HG02610 (cell line): ENCODE measurements at regions not wholly inside any gene's neighbourhood (a gene's known extent, or its start where the extent isn't known, plus 50 kb on each side); places are given as distances from the start of the nearest gene placed in this dataset.
"Not testable (repeated sequence)": the region's sequence is repeated elsewhere in the genome, so short reads cannot be mapped to it uniquely, and the experiment has no call there.

Source experiments
- ATAC-seq: cut with Tn5 transposase; IDR thresholded peaks from one replicate; pipeline ENCODE4 v1.9.1; 2021; ENCODE audit warnings: mild to moderate bottlenecking, moderate library complexity; ENCODE audit not compliant: unreplicated experiment

DNA sequence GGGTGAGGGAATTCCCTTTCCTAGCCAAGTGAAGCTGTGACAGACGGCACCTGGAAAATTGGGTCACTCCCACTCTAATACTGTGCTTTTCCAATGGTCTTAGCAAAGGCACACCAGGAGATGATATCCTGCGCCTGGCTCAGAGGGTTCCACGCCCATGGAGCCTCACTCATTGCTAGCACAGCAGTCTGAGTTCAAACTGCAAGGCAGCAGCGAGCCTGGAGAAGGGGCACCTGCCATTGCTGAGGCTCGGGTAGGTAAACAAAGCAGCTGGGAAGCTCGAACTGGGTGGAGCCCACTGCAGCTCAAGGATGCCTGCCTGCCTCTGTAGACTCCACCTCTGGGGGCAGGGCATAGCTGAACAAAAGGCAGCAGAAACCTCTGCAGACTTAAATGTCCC lies 68.9 kb upstream of the LCORL start:
- ATAC-seq: not testable (repeated sequence)

GRCh38 chr4:18082236-18082635 lies 60.7 kb upstream of the LCORL start:
- no peak for ATAC-seq

- ATAC-seq: no peak
Observed at GRCh38 chr4:18081708-18082107, 60.2 kb upstream of the LCORL start.

- ATAC-seq: no peak
Observed at GRCh38 chr4:18077808-18078207, 56.3 kb upstream of the LCORL start.

DNA sequence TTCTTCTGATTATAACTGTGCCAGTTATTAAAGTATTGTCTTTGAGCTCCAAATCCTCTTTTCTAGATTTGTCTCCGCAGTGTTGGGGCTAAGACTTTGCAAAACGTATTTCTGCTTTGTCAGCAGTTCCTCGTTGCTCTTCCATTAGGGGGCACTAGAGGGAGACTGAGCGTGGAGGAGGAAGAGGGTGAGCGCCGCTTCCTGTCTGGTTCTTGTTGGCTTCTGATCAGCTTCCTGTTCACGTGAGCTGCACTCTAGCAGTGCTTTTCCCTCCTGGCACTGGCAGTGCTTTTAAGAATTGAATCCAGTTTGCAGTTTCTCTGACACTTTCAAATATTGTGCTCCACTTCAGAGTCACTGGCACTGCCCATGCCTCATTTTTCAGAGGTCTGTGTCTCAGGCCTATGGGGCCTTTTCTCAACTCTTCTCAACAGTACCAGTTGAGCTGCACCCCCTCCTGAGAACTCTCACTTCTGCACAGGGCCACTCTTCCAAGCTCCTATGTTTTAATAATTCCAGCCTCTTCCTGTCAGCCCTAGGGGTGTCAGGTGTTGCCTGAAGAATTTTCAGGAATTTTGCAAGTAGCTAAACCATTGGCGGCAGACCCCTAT lies 54.4 kb upstream of the LCORL start:
- ATAC-seq: no peak

DNA sequence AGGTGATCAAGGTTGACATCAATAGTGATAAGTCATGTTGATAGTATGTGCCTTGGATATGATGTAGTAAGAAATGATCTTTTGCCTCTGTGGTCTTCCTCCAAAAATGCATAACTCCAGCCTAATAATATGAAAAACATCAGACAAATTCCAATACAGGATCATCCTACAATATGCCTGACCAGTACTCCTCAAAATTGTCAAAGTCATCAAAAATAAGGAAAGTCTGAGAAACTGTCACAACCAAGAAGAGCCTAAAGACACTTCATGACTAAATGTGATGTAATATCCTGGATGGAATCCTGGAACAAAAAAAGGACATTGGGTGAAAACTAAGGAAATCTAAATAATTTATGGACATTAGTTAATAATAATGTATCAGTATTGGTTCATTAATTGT lies 50.3 kb upstream of the LCORL start:
- ATAC-seq: no peak
